Heart left ventricle (tissue), 13 donors: ENCODE measurements at regions not wholly inside any gene's neighbourhood (a gene's known extent, or its start where the extent isn't known, plus 50 kb on each side); places are given as distances from the start of the nearest gene placed in this dataset.

Source experiments
- CTCF ChIP-seq, 12 donors: fragments of 200-600 bp; sonication (generic) in 4 of 12; IDR thresholded peaks; one replicate each; pipeline versions ENCODE4 v1.5.0 to v1.8.0; 2018 to 2022; ENCODE audit warnings: antibody characterized with exemption in 12 of 12, mild to moderate bottlenecking in 5 of 12
- POLR2A ChIP-seq, 2 donors: fragments of 450-650 bp; IDR thresholded peaks; one replicate each; pipeline ENCODE4 v1.6.1; 2017; ENCODE audit warnings: antibody characterized with exemption in 2 of 2, mild to moderate bottlenecking in 2 of 2, moderate library complexity in 2 of 2
- donor health status: ischemic (EF 13 %, LVEDD 7.1; RV severe dilation, severe dysfunction).
- donor health status: DM: no; HTN: yes; CAD: no.
- donor health status: DM: no; HTN: no; CAD: no.
- donor health status: ischemic (EF 25% LVEDD 6.9; RV normal size, moderate dysfunction).
- donor health status: ischemic (EF 25% LVEDD 5.7; RV mildly dilated, moderate dysfunction).
- donor health status: ischemic (EF 35%, LVEDD 5.7; RV mildly dilated, moderate dysfunction).
- donor health status: nonischemic (EF 11% LVEDD 7.7; RV severe dilation, severe dysfunction).
- donor health status: DM: yes; HTN: yes; CAD: no.
- donor health status: PGD.
- donor health status: ischemic (EF 29% LVEDD 5.4; RV normal size, mild dysfunction).
- donor health status: nonischemic (EF 23%, LVEDD 6.1; RV moderate dilation, normal function).

- TF ChIP-seq POLR2A (IDR thresholded peaks at IDR 0.05) (no peak), CTCF (IDR thresholded peaks at IDR 0.05) (no peak)
Measured at GRCh38 chr20:53865901-53866793, 204.2 kb downstream of the BCAS1 start.
